ENCODE measurements at regions not wholly inside any gene's neighbourhood (a gene's known extent, or its start where the extent isn't known, plus 50 kb on each side); places are given as distances from the start of the nearest gene placed in this dataset.

DNA sequence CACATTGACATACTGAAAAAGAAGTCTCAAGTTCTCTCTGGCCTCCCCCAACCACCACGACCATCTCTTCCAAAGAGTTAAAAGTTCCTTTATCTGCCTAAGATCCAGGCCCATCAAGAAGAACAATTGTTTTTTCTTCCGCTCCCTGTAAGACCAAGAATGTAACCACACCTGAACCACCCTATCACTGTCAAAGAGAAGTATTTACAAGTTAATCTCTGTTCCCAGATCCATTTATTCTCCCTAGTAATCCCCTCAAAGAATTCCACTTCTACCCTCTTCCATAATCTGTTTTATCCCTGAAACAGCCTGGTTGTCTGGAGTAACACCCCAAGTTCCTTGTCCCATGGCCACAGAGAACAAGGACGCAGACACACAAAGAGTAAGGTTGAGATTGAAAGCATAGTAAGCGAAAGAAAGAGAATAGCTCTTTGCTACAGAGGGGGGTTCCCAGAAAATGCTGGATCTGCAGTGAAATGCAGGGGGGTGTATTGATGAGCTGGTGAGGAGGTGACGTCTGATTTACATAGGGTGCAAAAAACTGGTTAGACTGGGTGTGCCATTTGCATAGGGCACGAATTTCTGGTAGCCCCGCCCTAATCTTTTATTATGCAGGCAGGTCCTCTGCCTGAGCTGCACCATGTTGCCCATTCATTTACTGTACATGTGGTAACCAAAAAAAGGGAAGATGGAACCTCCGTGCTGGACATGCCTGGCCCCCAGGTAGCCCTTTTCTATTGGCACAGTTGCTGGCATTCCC, 122.0 kb downstream of the SKIDA1 start:
- TF ChIP-seq, protein P1, sequence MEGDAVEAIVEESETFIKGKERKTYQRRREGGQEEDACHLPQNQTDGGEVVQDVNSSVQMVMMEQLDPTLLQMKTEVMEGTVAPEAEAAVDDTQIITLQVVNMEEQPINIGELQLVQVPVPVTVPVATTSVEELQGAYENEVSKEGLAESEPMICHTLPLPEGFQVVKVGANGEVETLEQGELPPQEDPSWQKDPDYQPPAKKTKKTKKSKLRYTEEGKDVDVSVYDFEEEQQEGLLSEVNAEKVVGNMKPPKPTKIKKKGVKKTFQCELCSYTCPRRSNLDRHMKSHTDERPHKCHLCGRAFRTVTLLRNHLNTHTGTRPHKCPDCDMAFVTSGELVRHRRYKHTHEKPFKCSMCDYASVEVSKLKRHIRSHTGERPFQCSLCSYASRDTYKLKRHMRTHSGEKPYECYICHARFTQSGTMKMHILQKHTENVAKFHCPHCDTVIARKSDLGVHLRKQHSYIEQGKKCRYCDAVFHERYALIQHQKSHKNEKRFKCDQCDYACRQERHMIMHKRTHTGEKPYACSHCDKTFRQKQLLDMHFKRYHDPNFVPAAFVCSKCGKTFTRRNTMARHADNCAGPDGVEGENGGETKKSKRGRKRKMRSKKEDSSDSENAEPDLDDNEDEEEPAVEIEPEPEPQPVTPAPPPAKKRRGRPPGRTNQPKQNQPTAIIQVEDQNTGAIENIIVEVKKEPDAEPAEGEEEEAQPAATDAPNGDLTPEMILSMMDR (IDR thresholded peaks at IDR 0.05), result no peak
- Histone ChIP-seq H3K27ac (no peak overlapping the region), H3K4me3 (no peak overlapping the region), H3K4me1 (peaks cover 0 to 9% of the 10 kb centered on the region in 2 donors), H3K9me3 (peaks cover 0 to 6% of the 10 kb centered on the region in 2 donors), H3K27me3 (no peaks in the 10 kb centered on the region), H3K36me3 (no peaks in the 10 kb centered on the region)
- DNase-seq (ENCODE audit: low spot score), result no peak

DNA sequence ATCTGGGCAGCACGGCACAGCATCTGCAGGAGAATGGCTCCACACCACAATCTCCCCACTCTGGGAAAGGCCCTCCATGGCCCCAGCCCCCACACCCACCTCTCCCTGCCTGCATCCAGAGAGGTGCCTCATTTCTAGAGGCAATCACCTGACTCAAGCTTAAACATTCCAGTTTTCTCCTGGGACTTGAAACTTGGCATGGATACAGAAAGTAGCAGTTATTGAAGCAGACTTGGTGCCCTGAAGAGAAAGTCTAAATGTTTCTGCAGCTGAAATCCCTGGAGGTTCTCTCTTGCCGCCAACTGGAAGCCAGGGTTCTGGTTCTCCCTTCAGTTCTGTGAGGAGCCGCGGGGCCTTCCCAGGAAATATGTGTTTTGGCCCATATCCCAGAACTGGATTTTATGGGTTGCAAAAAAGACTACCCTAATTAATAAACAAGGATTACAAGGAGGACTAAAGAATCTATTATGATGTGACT, 122.8 kb downstream of the SKIDA1 start:
- no peak overlapping the region for H3K4me3 ChIP-seq
- TF ChIP-seq, protein P1 (IDR thresholded peaks at IDR 0.05), result no peak
- DNase-seq (ENCODE audit: low spot score), result no peak

DNA sequence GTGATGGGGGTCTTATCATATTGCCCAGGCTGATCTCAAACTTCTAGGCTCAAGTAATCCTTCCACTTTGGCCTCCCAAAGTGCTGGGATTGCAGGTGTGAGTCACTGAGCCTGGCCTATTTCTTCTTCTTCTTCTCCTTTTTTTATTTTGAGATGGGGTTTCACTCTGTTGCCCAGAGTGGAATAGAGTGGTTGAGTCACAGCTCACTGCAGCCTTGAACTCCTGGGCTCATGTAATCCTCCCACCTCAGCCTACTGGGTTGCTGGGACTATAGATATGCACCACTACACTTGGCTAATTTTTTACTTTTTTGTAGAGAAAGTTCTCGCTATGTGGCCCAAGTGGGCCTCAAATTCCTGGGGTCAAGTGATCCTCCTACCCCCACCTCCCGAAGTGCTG, 124.3 kb downstream of the SKIDA1 start:
- TF ChIP-seq, protein P1 (IDR thresholded peaks at IDR 0.05), result no peak

More for the DNA sequence above, 122.8 kb downstream of the SKIDA1 start:
- peaks cover 0 to 6% of the 10 kb centered on the region in 2 donors for H3K9me3 ChIP-seq
- no peaks in the 10 kb centered on the region for H3K36me3 ChIP-seq
- H3K4me1 ChIP-seq, result peaks cover 0 to 9% of the 10 kb centered on the region in 2 donors
- no peaks in the 10 kb centered on the region for H3K27me3 ChIP-seq
- H3K27ac ChIP-seq, result no peak overlapping the region

DNA sequence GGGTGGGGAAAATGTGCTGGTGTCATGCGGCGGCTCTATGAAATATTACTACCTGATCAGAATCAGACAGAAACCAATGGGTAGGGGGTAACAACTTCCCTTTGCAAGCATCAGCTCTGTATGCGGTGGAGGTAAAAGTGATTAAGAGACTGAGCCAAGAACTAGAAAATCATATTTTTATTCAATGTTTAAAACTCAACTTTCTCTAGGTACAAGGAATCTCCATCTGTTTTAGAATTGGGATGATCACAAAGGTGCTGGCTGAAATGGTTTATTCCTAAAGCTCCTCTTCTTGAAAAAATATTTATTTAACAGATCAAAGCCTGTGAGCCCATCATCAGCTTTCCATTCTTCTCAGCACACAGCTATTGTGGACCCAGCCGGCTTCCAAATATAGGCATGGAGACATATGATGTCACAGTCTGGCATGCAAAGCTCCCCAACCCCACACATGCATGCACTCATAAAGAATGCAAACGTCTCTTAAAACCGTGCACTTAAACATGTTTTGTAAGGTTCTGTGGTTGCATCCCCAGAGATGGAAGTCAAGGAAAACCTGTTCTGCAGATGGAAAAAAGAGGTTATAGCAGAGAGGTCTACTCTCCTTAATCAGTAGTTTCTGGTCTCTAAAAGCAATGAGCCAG, 126.0 kb downstream of the SKIDA1 start:
- no peaks in the 10 kb centered on the region for H3K27me3 ChIP-seq
- no peak overlapping the region for H3K4me3 ChIP-seq
- no peak overlapping the region for H3K27ac ChIP-seq
- peaks cover 0 to 7% of the 10 kb centered on the region in 2 donors for H3K9me3 ChIP-seq
- TF ChIP-seq, protein P1 (IDR thresholded peaks at IDR 0.05), result no peak
- H3K4me1 ChIP-seq, result peaks cover 0 to 9% of the 10 kb centered on the region in 2 donors
- H3K36me3 ChIP-seq, result no peaks in the 10 kb centered on the region
- no peak for DNase-seq (ENCODE audit: low spot score)

More for the DNA sequence above, 124.3 kb downstream of the SKIDA1 start:
- Histone ChIP-seq H3K4me3 (no peak overlapping the region), H3K36me3 (no peaks in the 10 kb centered on the region), H3K27me3 (no peaks in the 10 kb centered on the region), H3K27ac (no peak overlapping the region), H3K9me3 (peaks cover 0 to 6% of the 10 kb centered on the region in 2 donors), H3K4me1 (peaks cover 0 to 9% of the 10 kb centered on the region in 2 donors)
- no peak for DNase-seq (ENCODE audit: low spot score)

DNA sequence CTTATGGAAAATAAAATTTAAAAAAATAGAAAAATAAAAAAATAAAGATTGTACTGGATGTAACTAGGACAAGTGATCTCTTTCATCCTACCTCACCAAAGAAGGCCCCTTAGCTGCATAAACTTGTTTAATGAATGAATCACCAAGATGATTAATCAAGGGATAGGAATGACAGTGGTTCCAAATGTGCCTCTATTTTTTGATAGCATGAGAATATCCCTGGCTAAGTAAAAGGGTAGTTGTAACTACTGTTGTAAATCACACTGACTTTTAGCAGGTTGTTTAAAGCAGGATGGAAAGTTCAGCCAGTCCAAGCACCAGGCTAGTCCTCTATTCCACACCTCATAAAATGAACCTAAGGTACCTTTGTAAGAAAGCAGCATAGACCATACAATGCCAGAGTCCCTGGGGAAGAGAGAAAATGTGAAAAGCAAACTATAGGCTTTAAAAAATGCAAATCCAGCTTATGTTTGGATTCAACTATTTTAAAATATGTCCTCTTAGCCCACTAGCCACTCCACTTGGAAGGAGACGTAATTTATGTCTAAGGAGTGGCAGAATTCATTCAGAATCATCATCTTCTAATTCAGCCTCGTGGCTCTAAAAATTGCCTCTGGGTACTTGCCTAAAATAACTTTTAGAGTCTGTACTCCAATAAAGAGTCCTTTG, 126.8 kb downstream of the SKIDA1 start:
- no peak for DNase-seq (ENCODE audit: low spot score)
- TF ChIP-seq, protein P1 (IDR thresholded peaks at IDR 0.05), result no peak
- no peak overlapping the region for H3K4me3 ChIP-seq

More for the DNA sequence above, 126.8 kb downstream of the SKIDA1 start:
- Histone ChIP-seq H3K4me1 (peaks cover 0 to 9% of the 10 kb centered on the region in 2 donors), H3K36me3 (no peaks in the 10 kb centered on the region), H3K27me3 (no peaks in the 10 kb centered on the region), H3K9me3 (peaks cover 0 to 7% of the 10 kb centered on the region in 2 donors), H3K27ac (no peak overlapping the region)

Data from right atrium auricular region (tissue), 2 donors.